Right hindlimb (tissue), 1 donor: ENCODE measurements at regions not wholly inside any gene's neighbourhood (a gene's known extent, or its start where the extent isn't known, plus 50 kb on each side); places are given as distances from the start of the nearest gene placed in this dataset.

ENCODE experiments used
- DNase-seq: peaks from one replicate; pipeline ENCODE4 v3.0.0-alpha.2; 2018

DNA sequence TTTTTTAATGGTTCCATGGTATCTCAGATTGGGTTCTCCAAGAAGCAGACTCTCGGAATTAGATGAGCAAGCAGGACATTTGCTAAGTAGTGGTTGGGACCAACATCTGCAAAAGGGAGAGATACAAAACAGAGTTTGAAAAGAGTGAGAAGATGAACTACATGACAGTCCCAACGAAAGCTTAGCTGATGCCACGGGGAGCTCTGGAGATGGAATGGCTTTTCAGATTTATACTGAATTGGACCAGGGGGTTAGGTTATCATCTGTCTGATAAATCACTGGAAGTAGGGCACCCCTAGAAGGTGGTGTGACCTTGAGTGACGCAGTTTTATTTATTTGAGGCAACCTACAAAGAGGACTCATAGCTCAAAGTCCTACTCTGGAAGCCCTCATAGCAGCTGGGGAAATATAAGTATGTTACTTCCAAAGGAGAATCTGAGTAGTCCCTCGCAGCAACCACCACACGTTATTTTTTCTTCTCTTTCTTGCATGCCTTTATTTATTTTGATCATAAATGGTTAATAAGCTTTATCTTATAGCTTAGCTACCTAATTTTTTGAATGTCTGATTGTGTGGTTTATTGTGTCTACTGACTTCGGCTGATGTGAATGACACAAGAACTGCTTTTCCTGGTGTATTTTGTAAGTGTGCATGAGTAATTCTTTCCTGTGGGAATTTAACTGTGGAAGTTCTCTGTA is 815.4 kb downstream of the SQOR start:
- no peak for DNase-seq

DNA sequence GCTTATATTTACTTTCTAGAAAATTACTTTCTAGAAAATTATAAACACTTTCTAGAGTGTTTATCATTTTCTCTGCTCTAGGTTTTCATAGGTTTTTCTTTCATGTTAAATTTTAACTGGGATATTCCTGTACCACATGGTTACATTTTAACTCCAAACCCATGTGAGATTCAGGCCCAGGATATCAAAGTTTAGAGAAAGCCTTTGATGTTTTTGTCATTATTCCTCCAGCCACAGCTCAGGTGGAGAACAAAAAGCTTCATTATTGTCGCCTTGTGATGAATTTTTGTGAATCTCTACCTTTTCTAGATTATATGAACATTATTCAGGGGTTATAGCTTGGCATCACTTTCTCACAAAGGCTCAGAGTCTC is 816.0 kb downstream of the SQOR start:
- no peak for DNase-seq

DNA sequence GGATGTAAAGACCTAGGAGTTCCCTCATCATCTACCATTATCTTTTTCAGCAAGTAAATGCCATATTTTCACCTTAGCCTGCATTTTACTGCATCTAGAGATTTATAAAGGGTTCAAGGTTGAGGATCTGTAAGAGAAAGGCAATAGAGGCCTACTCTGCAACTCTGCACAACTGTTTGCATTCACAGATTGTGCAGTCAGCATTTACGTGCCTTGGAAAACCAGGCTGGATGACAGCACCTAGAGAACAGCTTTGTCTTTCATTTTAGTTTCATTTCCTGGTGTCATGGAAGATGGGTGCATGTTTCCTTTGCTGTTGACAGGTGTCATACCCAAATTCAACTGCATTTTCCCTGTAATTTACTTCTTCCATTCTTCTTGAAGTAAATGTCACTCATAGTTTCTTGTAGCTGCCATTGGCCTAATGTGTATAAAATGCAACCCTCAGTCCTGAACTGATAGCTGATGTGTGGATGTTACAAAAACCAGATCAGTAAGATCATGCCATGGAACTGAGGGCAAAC is 817.5 kb downstream of the SQOR start:
- DNase-seq: no peak

DNA sequence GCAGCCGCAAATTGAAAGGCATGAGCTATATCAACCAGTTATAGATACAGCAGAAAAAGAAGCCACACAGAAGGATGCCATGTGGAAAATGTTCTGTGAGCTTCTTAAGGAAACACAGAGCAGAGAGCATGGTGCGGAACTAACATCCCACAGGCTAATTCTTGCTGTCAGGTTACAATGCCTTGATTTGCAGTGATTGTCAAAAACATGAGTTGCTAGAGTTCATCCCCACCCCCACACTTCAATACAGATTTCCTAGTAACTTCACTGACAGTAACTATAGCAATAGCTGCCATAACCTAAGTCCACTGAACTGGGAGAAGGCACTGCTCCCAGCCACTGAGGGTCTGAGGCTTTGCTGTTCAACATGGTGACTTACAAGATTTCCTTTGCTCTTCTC is 821.6 kb downstream of the SQOR start:
- DNase-seq: no peak

DNA sequence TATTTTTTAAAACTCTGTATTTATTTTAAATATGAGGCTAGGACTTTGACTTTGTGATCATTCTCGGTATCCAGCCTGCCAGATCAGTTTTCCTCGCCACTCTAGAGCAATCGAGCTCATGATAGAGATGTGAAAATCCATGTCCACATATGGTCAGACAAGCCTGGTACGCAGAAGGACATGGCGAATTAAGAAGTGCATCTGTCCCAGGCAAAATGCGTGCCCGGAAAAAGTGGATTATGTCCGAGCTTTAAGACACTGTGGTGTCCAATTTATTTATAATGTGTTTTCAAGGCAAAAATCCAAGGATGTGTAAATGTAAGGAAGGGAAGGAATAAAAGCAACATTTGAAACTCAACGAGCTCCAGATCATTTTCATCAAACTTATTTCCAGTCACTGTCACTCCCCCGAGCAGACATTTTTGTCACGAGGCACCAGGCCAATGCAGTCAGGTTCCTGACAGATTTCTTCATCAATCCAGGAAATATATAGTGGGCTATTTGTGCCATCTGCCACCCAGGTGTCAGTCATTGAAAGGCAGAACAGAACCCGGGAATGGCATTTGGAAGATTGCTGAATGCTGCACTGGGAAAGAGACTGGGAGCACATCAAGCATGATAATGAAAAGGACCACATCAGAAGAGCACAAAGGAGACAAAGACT is 825.7 kb downstream of the SQOR start:
- DNase-seq: peak; percentile 18

DNA sequence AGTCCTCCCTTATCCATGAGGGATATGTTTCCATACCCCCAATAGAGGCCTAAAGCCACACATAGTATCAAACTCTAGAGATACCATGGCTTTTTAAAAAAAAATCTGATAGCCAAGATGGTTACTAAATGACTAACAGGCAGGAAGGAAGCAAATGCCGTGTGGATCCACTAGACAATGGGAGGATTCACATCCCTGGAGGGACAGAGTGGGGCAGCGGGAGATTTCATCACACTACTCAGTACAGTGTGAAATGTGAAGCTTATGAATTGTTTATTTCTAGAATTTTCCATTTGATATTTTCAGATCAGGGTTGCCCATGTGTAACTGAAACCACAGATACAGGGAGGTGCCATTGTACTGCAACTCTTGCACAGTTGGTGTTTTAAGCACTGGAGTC is 826.6 kb downstream of the SQOR start:
- DNase-seq: no peak

DNA sequence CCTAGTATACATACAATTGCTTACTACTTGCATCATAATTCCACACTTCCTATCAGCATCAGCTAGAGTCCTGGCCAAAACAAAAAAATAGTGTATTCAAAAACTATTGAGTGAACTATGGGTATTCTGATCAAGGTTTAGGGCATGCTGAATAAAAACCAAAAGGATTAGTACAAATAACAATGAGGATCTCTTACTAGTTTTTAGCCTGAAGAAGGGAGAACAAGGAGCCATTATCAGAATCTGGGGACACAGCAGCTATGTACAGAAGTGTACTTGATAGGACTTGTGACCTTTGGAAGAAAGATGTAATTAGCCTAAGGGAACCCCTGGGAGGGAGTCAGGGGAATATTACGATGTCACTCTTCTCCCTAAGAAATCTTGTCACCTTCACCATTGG is 832.2 kb downstream of the SQOR start:
- DNase-seq: no peak

DNA sequence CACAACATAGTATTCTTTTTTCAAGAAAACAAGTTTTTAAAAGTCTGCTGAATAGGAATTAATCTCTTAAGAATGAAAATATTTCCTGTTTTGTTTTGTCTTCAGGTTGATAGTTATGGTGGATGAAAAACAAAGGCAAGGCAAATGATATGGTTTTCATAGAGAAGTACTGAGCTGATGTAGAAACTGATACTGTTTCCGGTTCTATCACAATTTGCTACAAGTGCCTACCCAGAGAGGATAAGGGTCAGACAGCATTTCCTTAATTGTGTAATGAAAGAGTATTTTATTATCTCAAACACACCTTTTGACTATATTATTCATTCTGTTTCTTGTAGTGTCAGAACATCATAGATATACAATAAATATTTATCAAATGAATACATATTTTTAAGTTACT is 836.3 kb downstream of the SQOR start:
- no peak for DNase-seq

DNA sequence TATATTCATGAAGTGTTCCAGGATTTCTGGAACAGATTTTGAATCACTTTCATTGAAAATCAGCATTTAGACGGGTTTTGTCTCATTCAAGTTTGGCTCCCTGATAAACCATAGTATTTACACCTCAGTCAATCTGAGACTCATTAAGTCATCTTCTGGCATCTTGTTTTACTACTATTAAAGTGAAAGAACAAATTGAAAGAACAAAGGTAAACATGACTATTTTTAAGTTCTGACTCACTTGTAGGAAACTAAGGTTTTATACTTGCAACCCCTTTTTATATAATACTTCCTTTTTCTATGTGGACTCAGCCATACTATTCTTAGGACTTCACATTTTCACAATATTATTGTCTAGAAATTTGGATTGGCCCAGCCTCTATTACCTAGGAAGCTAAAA is 854.4 kb downstream of the SQOR start:
- DNase-seq: no peak

DNA sequence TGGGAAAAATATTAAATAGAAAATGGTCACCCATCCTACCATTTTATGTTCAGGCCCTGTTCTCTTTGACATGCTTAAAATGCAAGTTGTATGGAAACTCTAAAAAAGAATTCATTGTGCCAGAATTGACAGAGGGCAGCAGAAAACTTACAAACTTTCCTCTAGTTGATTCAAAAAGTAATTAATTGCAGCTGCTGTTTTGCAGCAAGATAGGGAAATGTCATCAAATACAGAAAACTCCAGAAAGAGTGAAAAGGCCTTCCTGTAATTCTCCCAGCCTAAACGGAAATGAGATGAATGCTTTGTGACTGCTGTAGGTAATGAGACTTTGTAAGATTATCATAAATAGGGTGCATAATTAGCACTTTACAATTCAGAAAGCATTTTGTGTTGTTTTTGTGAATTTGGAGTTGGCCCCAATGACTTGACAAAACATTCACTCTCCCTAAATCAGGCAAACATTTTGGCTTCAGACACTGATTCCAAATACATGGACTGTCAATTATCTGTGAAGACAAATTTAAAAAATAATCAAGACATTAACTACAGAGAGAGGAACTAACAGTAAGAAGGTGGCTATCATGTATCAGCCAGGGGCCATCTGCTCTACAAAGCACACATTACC is 861.8 kb downstream of the SQOR start:
- DNase-seq: no peak

DNA sequence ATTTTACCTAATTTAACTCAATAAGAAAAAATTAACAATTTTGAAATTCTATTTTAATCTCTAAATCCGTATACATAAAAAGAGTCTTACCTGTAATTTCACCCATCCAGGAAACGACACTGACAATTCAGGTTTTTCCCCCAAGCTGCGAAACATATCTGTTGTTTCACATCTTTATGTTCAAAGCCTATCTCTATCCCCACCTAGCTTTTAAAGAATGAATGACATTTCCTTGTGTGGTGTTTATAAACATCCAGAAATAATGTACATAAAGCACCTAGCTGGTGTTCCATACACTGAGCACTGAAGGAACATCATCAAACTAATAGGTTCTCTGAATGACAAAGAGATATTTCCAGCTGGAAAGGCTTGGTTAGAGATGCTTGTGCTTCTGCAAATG is 867.8 kb downstream of the SQOR start:
- DNase-seq: no peak

DNA sequence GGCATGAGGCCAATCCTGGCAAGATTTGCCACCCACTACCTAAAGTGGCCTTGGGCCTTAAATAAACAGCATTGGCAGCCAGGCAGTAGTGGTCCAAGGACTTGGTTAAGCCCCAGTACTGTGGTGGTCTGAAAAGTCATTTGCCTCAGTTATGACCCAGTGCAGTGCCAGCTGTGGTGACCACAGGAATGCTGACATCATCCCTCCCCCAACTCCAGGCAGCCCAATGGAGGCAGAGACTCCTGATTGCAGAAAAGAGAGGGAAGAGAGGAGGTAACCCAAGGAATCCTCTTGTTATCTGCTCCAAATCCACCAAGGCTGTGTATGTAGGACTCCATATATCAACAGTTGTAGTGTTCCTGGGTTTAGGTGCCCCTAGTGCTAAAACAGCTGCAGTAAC is 883.6 kb downstream of the SQOR start:
- no peak for DNase-seq

DNA sequence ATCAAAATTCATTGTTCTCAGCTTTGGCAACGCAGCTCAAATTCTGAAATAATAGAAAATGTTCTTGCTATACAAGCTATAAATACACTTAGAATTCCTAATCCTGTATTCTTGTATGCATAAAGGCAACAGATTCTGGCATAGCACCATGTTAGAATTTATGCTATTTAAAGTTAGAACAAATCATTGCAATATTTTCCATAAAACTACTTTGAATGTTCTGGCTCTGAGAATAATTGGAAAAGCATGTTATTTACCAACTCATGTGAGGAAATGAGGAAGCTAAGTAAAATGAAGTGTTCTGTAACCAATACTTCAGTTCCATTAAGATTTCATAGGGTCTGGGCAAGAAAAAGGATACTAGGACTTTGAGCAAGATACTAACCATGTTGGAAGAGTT is 888.9 kb downstream of the SQOR start:
- no peak for DNase-seq

DNA sequence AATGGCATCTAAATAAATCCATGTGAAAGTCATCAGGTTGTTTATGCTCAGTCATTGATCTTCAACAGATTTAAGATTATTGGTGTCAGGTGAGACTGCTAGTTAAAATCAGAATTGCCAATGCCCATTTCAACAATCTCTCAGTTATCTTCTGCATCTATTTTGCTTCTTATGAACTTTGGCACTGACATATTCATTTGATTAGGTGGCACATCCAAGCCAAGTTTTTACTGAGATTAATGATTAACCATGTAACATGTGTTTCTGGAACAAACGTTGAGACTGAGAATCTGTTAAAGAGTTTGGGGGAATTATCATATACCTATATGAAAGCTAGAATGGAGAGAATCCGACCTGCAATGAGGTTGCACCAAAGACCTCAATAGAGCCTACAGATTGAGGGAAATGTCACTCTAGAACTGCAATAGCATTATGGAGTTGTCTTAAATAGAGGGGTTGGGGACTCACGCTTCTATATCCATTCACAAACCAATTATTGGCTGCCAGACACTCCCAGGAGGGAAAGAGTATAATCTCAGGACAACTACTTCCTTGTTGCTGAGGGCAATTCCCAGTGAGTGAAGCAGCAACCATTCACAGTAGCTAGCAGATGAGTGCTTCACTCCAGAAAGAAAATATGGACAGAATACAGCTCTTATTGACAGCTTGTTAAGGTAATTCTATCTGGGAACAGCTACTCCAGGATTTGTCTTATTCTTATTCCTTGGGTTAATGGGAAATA is 891.3 kb downstream of the SQOR start:
- DNase-seq: no peak

DNA sequence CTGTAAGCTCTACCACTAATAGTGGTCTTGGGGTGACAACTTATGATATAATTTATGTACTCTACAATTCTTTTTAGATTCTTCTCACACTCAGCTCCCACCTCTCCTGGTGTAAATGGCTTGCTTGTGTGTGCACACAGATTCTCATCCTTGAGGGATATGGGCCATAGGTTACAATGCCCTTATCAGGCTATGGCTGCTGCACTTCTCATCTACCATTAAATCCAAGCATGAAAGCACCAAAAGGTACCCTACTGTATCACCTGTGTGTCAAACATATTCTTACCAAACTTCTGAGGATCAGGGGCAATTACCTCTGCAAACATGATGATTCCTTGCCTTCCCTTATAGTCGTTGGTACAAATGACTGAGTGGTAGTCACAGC is 891.9 kb downstream of the SQOR start:
- DNase-seq: no peak

DNA sequence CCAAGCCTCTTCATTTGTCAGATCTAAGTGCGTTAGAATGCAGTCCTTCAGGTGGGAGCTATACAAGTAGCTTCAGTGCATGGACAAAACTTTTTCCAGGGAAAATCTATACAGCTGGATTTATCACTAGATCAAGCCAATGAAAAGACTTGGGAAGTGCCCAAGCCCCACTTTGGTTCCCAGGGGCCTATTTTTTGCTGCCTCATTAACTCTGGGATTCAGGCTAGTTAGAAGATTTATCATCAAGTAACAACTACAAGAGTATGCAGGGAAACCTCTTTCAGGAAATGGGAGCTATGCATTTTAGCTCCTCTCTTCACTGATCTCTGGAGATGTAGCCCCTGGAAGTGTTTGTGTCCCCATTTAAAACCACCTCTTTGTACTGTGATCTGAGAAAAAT is 908.8 kb downstream of the SQOR start:
- DNase-seq: no peak

DNA sequence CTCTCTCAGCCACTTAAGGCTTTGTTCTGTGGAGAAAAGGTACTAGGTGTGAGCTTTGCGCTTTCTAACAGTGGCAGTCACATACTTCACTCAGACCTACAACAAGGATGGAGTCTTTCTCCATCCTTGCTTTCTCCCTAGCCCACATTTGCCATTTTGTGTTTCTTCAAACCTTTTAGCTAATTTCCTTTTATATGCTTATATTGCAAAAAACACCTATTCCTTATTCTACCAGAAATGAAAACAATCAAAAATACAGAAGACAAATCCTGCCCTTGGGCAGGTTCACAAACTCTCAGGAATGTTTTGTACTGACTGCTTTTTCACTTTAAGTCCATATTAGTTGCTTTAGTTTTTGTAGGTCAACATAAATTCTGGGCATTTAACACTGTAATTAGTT is 914.2 kb downstream of the SQOR start:
- no peak for DNase-seq

DNA sequence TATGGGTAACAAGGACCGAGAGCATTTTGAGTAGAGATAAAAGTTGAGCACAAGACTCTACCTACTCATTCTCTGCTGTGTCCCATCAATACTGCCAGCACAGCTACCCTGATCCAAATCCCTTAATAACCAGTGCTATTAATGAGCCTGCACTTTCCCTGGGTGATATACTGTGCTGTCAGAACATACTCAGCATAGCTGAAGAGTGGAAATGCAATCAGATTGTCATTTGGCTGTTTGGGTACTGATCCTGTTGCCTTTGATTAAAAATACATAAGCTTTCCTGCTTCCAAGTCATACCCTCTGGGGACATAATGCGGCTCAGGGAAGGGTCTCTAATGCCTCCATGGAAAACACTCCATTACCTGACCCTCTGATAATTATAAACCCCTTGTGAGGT is 917.5 kb downstream of the SQOR start:
- DNase-seq: no peak

DNA sequence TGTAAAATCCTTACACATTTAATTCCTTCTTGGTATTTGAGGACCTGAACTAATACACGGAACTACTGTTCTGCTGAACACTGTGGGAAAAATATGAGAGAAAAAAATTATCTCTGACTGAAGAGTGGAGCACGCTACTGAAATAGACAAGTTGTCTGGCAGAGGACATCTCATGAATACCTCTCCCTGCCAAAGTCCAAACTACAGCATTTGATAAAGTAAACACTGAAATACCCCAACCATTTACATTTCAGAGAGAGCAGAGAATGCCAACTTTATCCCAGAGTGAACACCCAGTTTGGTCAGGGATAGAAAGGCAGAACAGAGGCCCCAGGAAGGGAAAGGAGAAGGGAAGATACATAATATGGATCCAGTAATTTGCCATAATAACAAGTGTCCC is 920.7 kb downstream of the SQOR start:
- no peak for DNase-seq

DNA sequence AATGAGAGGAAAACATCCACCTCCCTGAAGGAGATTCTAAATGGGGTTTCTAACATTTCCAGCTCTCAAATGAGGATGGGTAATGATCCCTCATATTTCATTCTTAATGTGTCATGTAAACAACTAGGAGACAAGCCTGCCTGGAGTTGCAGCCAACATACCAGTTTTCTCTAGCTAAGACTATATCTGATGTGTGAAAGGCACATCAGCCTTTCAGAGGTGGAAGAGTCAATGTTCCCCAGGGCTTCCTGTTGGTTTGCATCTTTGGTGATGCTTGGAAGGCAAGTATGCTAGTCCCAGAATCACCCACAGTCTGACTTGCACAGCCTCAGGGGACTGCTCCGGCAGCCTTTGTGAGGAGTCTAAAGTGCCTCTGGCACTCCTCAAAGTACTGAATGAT is 921.2 kb downstream of the SQOR start:
- no peak for DNase-seq

DNA sequence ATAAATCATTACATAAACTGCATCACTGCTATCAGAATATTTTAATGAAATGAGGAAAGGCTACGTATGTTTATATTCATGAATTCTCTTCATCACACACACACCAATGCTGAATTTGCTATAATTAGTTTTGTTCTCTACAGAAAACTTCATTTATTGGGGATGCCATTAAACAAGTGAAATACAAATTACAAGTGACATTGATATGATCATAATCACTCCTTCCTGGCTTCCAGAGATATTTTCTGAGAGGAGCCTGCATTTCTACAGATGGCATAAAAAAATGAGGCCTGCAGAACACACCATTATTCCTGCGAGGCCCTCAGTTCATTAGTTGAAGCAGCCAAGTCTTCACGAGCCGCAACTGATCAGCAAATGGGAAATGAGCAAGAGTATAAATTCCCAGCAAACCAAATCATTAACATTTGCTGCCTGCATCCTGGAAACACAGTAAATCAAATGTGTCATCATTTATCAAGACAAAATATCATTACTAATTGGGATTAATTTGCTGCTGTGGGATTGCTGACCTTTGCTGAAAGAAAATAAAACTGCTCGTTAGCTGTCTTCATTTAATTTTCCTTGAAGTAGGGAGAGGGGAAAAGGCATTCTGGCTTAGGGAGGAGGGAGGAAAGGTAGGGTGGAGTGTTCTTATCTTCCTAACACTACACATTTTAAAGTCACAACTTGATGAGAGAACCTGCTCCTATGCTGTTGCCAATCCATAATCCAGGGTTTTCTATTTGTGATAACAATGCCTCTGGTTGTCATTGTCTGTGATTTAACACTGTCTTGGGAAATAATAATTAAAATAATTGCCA is 921.9 kb downstream of the SQOR start:
- DNase-seq: no peak

DNA sequence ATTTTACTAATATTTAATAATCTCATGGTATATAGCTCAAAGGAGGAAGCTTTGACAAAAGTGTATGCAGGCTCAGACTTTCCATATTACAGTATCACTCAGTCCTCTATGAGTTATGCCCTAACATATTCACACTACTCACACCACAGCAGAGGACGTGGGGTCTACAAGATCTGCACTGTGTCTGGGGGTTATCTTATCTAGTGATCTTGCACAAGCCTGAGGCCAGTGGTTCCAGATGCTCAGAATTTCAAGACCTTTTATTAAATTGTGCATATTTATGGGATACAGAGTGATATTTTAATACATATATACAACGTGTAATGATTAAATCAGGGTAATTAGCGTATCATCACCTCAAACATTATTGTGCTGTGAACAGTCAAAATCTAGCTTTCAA is 933.1 kb downstream of the SQOR start:
- no peak for DNase-seq

DNA sequence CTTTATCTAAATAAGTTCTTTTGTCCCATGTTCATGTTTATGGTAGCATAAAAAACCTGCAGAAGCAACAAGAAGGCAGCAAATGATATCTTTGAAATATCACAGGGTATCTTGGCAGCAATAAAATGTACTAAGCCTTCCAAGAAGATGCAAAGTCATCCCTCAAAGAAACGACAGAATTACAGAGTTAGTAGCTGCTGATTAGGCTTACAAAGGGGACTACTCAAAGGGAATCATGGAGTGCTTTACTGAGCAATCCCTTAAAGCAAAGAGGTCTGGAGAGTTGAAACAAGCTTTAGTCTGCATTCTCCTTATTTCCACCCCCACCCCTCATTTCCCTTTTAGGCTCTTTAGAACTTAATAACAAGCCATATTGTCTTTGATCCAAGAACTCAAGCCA is 935.0 kb downstream of the SQOR start:
- DNase-seq: no peak
